Prostate gland (tissue), 2 donors: ENCODE measurements at regions not wholly inside any gene's neighbourhood (a gene's known extent, or its start where the extent isn't known, plus 50 kb on each side); places are given as distances from the start of the nearest gene placed in this dataset.

Source experiments
- CTCF ChIP-seq, 4 experiments: fragments of 200-600 bp in 2 of 4; fragments of 450-650 bp in 2 of 4; sonication (generic) in 2 of 4; IDR thresholded peaks; 1 replicate in 3 of 4; 2 replicates in 1 of 4; pipeline ENCODE4 v1.5.1; 2016 to 2019; ENCODE audit warnings: antibody characterized with exemption in 4 of 4, mild to moderate bottlenecking in 2 of 4, moderate library complexity in 2 of 4
- POLR2A ChIP-seq: fragments of 450-650 bp; IDR thresholded peaks from one replicate; pipeline ENCODE4 v1.6.1; 2016; ENCODE audit warnings: antibody characterized with exemption, mild to moderate bottlenecking

- TF ChIP-seq CTCF (IDR thresholded peaks at IDR 0.05) = no peak
- TF ChIP-seq POLR2A = no peak
Observed at GRCh38 chr18:75586130-75586889, 158.8 kb upstream of the SMIM21 start.
